HG03175 (cell line): ENCODE measurements at regions not wholly inside any gene's neighbourhood (a gene's known extent, or its start where the extent isn't known, plus 50 kb on each side); places are given as distances from the start of the nearest gene placed in this dataset.

Experiments used
- ATAC-seq: cut with Tn5 transposase; IDR thresholded peaks from one replicate; pipeline ENCODE4 v1.9.1; 2021; ENCODE audit warnings: mild to moderate bottlenecking, moderate library complexity; ENCODE audit not compliant: unreplicated experiment

- ATAC-seq = no peak
Measured at GRCh38 chr3:72133329-72134011, 348.5 kb upstream of the PROK2 start.

GRCh38 chr3:72131899-72132298 is 347.0 kb upstream of the PROK2 start:
- no peak for ATAC-seq

- no peak for ATAC-seq
Measured at GRCh38 chr3:72130565-72130964, 345.6 kb upstream of the PROK2 start.

GRCh38 chr3:72129501-72130094 is 344.6 kb upstream of the PROK2 start:
- ATAC-seq = no peak

- no peak for ATAC-seq
Measured at GRCh38 chr3:72128921-72129320, 344.0 kb upstream of the PROK2 start.

GRCh38 chr3:72127844-72128243 is 342.9 kb upstream of the PROK2 start:
- no peak for ATAC-seq

- no peak for ATAC-seq
Measured at GRCh38 chr3:72127224-72127612, 342.3 kb upstream of the PROK2 start.

- ATAC-seq = no peak
Measured at GRCh38 chr3:72126441-72127223, 341.7 kb upstream of the PROK2 start.

- peak; percentile 49 for ATAC-seq
Measured at GRCh38 chr3:72123908-72124441, 339.0 kb upstream of the PROK2 start.

- peak; percentile 67 for ATAC-seq
Measured at GRCh38 chr3:72120806-72121778, 336.1 kb upstream of the PROK2 start.

GRCh38 chr3:72120039-72120438 is 335.1 kb upstream of the PROK2 start:
- ATAC-seq = no peak

- no peak for ATAC-seq
Measured at GRCh38 chr3:72118628-72119027, 333.7 kb upstream of the PROK2 start.

GRCh38 chr3:72116226-72116625 is 331.3 kb upstream of the PROK2 start:
- no peak for ATAC-seq

GRCh38 chr3:72115307-72115706 is 330.4 kb upstream of the PROK2 start:
- ATAC-seq = no peak

GRCh38 chr3:72114773-72115172 is 329.8 kb upstream of the PROK2 start:
- ATAC-seq = no peak

GRCh38 chr3:72113964-72114363 is 329.0 kb upstream of the PROK2 start:
- ATAC-seq = no peak

- ATAC-seq = no peak
Measured at GRCh38 chr3:72113564-72113963, 328.6 kb upstream of the PROK2 start.

GRCh38 chr3:72112435-72112834 is 327.5 kb upstream of the PROK2 start:
- no peak for ATAC-seq

- ATAC-seq = no peak
Measured at GRCh38 chr3:72111265-72112205, 326.6 kb upstream of the PROK2 start.
